ENCODE measurements at regions not wholly inside any gene's neighbourhood (a gene's known extent, or its start where the extent isn't known, plus 50 kb on each side); places are given as distances from the start of the nearest gene placed in this dataset.

DNA sequence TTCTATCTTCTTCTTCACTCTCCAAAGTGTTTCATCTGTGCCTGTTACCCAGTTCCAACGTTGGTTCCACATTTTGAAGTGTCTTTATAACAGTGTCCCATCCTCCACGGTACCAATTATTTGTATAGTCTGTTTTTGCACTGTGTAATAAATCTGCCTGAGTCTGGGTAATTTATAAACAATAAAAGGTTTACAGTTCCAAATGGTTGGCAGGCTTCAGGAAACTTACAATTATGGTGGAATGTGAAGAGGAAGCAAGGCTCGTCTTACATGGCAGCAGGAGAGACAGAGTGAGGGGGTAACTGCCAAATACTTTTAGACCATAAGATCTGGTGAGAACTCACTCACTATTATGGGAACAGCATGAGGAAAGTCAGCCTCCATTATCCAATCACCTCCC lies 465.4 kb upstream of the CDH9 start:
- no peak for DNase-seq (ENCODE audit: low read depth in 2 of 2)

DNA sequence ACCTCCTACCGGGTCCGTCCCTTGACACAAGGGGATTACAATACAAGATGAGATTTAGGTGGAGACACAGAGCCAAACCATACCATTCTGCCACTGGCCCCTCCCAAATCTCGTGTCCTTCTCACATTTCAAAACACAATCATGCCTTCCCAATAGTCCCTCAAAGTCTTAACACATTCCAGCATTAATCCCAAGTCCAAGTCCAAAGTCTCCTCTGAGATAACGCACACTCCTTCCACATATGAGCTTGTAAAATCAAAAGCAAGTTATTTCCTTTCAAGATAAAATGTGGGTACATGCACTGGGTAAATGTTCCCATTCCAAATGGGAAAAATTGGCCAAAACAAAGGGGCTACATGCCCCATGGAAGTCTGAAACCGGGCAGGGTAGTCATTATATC lies 463.9 kb upstream of the CDH9 start:
- DNase-seq (ENCODE audit: low read depth in 2 of 2) = no peak

- DNase-seq (ENCODE audit: low read depth in 2 of 2) = no peak
Measured at GRCh38 chr5:27497491-27497890, 459.1 kb upstream of the CDH9 start.

DNA sequence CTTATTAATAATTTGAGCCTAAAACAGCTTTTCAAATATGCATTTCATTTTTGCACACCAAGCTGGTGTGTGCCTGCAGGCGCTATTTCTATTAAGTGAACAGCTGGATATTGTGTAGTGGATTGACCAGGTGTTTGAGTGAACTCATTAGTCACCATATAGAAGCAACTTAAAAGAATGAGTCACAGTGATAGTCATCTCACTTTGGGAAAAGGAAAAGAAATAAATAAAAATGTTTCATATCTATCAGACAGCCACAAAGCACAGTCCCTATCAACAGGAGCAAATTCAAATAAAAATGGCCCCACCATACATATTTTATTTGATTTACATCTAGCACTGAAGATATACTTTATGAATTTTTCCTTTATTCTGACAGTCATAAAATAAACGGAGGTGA lies 456.5 kb upstream of the CDH9 start:
- no peak for DNase-seq (ENCODE audit: low read depth in 2 of 2)

DNA sequence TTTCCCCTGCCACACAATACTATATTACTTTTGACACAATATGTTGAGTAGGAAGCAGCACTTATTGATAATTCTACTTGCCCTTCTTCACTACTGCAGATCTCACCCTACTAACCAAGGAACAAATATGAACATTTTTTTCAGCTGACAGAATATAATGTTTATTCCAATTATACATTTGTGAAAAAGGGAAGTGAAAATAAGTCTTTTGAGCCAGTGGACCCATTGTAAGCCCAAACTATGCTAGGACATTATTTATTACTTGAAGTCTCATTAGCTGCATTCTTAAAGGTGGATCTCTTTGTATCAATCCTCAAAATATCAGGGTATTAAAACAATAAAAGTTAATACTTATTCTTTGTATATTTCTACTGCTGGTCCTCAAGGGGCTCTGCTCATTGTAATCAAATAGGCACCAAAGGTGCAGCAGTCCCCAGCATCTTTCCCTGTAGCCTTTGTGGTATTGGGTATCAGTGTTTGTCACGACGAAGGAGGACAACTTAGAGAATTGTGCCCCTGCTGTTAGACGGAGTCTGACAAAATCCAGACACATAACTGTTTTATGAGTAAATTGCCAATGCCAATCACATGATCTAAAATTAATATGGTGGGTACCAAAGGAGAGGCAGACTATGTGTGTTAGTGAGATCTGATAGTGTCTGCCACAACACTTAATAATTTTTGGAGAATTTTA lies 453.5 kb upstream of the CDH9 start:
- DNase-seq (ENCODE audit: low read depth in 2 of 2) = no peak

DNA sequence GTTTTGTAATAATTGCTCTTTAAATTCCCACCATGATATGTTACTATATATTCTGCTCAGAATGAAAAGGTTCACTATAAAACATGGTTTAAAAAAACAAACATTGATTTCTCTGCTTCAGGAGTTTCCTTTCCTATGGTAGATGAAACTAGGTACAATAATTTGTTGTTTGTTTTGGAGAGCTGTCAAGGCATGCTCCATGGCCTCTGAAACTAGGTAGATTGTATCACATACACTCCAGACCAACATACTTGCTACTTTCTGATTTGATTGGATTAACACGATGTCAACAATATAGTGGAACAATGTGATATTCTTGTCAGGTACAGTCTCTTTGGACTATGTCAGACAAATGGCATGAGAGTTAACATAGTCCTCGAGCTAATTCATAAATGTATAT lies 452.7 kb upstream of the CDH9 start:
- no peak for DNase-seq (ENCODE audit: low read depth in 2 of 2)

- no peak for DNase-seq (ENCODE audit: low read depth in 2 of 2)
Measured at GRCh38 chr5:27489701-27490100, 451.3 kb upstream of the CDH9 start.

DNA sequence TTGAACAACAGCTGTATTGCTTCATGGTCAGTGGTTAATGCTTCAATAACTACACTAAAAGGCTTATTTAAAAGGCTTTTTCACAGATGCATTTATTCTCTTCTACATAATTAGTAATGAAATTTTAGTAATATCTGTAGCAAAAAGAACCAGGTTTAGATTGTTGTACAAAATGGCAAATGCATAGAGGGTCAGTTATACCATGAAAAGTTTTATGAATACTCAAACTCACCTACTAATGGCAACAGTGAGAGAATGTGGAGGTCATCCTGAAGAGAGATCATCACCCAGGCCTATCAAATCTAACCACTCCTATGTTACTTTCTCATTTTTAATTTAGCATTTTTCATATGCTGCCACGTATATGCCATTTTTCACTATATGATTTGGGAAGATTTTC lies 444.3 kb upstream of the CDH9 start:
- DNase-seq (ENCODE audit: low read depth in 2 of 2) = no peak

- no peak for DNase-seq (ENCODE audit: low read depth in 2 of 2)
Measured at GRCh38 chr5:27479859-27480258, 441.5 kb upstream of the CDH9 start.

DNA sequence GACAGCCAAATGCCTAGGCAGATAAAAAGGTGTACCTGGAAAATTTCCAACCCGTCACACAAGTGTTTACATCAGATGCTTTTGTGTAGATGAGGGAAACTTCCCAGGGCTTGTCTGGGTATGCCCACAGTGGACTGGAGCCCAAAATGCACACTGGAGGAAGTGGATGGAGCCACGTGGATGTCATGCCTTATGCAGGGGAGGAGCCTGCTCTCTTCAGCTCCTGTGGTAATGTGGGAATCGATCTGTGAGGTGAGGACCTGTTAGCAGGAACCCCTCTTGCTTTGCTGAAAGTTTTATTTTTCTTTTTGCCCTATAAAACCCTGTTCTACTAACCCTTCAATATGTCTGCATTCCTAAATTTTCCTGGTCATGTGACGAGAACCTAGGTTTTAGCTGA lies 439.2 kb upstream of the CDH9 start:
- DNase-seq (ENCODE audit: low read depth in 2 of 2) = no peak

DNA sequence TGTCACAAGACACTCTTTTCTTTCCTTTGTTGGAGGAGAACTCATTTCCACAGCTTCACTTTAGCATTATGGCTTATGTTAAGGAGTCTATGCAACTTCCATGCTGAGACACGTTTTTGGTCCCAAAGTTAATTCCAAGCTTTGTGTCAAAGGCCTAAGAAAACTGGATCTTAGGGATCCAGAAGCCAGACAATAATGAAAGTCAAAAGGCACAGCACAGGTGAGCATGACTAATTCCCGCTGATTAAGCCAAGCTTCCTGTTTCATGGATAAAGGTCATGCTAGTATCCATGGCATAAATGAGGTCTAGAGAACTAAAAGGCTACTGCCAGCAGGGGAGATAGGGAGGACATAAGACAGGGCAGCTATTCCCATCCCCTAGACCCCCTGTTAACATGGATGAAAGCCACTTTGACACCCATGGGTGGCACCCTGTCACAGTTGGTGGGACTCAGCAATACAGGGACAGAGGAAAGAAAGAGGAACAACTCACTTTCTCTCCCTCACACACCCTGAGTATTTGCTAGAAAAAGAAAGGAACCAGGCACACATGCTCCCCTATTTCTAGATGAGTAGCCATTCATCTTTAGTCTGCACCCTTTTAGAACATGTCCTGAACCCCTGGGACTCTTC lies 438.1 kb upstream of the CDH9 start:
- DNase-seq (ENCODE audit: low read depth in 2 of 2) = no peak

- DNase-seq (ENCODE audit: low read depth in 2 of 2) = no peak
Measured at GRCh38 chr5:27475063-27475462, 436.7 kb upstream of the CDH9 start.

DNA sequence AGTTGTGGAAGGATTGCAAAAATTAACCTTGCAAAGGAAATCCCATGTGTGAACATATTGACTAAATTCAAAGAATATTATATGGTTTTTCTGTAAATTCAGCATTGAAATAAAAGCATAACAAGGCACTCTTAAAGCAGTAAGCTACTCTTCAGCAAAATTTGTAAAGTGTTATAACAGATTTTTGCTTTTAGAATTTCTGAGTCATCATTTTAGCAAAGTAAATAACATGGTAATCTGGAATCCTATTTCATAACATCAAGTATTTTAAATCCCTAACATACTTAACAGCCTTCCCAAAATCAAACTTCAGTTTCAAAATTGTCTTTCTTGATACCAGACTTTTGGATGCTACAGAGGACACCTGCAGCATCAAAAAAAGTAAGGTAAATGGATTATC lies 436.0 kb upstream of the CDH9 start:
- no peak for DNase-seq (ENCODE audit: low read depth in 2 of 2)

- no peak for DNase-seq (ENCODE audit: low read depth in 2 of 2)
Measured at GRCh38 chr5:27474047-27474309, 435.6 kb upstream of the CDH9 start.

DNA sequence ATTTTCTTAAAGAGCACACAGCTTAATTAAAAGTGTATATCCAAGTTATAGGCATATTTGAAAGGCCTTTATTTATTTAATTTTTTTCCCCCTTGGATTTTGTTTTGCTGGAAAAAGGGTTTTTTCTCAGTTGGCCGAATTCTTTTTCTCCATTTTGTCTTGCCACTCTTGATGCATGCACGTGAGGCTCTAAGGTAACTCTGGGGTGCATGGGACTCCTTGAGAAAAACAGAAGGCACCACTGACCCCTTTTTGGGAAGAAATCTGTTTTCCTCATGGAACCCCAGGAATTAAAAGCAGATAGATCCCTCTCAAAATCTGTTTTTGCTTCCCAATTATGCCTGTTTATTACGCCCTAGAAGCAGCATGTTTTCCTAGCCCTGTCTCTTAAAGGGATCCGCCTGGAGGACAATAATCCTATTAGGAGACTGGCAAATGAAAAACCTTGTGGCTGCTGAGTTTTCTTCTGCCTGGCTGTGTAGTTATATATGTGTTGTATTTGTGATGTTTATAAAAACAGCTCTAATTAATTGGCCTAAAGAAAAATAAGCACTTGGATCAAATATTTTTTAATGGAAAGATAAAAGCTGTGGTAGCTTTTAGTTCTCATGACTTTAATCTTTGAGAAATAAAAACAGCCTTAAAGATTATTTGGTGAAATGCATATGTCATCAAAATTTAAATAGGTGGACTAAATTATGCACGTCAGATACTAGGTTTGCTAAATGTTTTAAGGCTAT lies 435.1 kb upstream of the CDH9 start:
- no peak for DNase-seq (ENCODE audit: low read depth in 2 of 2)

DNA sequence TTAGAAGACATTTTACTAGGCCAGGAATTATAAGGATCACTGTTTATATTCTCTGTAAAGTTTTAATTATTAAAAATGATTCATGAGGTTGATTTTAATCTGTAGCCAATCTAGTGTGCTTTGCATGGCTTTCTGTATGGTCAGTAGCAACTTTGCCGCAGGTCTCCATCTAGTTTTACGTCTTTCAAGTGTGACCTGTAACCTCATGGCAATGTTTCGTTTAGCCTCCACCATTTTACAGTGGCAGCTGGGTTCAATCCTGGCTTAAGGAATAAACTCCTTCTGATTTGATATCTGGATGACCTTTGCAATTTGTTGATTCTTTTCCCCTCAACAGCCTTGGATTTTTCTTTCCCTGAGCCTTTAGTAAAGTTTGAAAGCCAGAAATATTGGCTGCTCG lies 434.5 kb upstream of the CDH9 start:
- no peak for DNase-seq (ENCODE audit: low read depth in 2 of 2)

- DNase-seq (ENCODE audit: low read depth in 2 of 2) = no peak
Measured at GRCh38 chr5:27472000-27472763, 433.8 kb upstream of the CDH9 start.

DNA sequence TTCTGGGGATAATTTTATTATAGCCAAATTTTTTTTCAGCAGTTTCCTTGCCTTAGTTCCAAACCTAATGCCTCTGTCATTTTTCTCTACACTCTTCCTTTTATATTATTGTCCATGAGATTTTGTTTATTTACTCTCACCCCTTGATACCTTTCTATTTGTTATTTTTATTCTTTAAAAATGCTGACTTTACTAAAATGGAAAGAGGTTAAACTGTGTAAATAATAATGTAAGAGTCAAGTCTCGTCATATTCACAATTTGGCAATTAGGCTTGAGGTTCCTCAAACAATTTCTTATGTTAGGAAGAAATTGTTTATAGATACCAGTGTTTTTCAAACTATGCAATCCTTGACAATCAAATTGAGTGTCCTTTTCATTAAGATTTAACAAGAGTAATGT lies 428.6 kb upstream of the CDH9 start:
- no peak for DNase-seq (ENCODE audit: low read depth in 2 of 2)

GRCh38 chr5:27465140-27465539 lies 426.8 kb upstream of the CDH9 start:
- DNase-seq (ENCODE audit: low read depth in 2 of 2) = no peak

DNA sequence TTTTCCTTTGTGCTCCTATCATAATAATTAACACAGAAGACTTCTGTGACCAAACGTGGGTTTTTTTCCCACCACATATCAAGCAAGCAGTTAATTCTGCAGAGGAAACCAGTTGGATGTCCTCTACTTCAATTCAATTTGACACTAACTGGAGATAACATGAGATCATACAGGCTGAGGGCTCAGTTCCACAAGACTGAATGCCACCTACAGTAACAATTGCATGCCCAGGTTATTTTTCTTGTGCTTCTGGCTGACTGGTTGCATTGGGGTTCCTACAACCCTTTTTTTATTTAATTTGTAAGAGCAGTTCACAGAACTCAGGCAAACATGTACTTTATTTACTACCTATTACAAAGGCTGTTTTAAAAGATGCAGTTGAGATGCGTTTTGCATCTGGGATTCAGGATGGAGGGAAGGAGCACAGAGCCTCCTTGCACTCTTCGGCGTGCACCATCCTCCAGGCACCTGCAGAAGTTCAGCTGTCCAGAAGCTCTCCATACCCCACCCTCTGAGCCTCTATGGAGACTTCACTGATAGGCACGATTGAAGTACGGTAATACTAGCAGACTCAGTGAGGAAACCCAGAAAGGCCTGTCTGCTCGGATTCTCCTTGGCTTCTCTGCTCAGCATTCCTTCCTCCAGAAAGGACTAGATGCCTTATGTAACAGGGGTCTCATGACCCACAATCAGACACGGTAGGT lies 425.2 kb upstream of the CDH9 start:
- DNase-seq (ENCODE audit: low read depth in 2 of 2) = no peak

- no peak for DNase-seq (ENCODE audit: low read depth in 2 of 2)
Measured at GRCh38 chr5:27462936-27463335, 424.6 kb upstream of the CDH9 start.

DNA sequence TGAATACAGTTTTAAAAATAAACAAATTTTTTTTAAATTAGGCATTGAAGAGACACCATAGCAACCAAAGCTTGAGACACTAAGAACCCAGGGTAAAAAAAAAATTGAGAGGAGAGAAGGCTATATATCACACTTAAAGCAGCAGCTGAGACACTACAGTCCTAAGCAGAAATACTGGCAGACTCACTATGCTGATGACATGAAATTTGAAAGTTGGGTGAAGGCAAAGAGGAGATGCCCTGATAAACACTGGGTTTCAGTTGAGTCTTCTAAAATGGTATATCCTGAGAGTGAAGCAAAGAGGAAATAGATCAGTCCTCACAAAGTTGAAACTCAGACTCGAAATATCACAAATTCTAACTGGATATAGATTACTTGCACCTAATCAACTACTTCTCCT lies 419.9 kb upstream of the CDH9 start:
- DNase-seq (ENCODE audit: low read depth in 2 of 2) = no peak
